Activated T-cell treated with anti-CD3 and anti-CD28 coated beads, Interleukin-2, amount 50 U/mL, for 1 hour (primary cell): ENCODE measurements at regions not wholly inside any gene's neighbourhood (a gene's known extent, or its start where the extent isn't known, plus 50 kb on each side); places are given as distances from the start of the nearest gene placed in this dataset.

Experiments used
- DNase-seq: peaks from one replicate; pipeline ENCODE4 v3.0.0-alpha.2; 2020

- DNase-seq = no peak
These were observed 541.0 kb downstream of the TNS3 start for GRCh38 chr7:47040795-47041347.

- no peak for DNase-seq
These were observed 542.0 kb downstream of the TNS3 start for GRCh38 chr7:47039904-47040303.

DNA sequence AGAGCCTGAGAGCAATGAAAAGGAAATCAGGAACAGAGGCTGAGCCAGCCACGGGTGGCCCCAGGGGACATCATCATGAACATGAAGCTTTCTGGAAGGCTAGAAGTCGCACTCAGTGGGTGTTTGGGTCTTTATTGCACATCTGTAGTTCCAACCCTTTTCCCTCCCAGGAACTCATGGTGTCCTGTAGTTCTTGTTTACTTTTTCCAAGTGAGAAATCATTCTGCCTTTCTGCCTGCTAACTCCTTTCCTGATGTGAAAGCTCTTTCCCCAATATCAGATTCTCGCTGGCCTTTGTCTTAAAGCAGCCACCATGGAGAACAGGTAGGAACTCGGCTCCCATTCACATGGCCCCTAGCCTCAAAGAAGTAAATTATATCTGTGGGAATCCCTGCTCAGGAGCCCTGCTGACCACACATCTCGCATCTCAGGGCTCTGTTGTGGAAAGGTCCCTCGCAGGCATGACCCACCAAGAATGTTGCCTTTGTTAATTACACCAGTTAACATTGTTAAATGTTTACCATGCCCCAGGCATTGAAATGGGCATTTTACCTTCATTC, 542.7 kb downstream of the TNS3 start:
- DNase-seq = no peak

- DNase-seq = no peak
These were observed 543.3 kb downstream of the TNS3 start for GRCh38 chr7:47038621-47039020.

- DNase-seq = no peak
These were observed 544.3 kb downstream of the TNS3 start for GRCh38 chr7:47037607-47038006.

DNA sequence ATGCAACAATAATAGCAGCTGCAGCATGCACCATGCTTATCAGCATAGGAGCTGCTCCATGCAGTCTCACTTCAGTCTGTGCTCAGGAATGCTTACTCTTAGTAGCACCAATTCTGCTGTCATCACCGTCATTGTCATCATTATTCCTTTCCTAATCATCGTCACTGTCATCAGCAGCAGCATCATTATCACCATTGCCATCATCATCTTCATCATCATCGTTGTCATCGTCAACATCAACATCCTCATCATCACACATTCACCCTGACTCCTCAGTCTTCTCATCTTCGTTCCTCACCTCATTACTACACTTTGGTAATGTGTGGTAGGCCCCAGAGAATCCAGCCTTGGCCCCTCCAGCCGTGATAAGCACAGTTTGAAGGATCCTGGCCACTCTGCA, 545.0 kb downstream of the TNS3 start:
- no peak for DNase-seq

GRCh38 chr7:47035522-47035921, 546.4 kb downstream of the TNS3 start:
- DNase-seq = no peak

GRCh38 chr7:47034180-47034579, 547.7 kb downstream of the TNS3 start:
- no peak for DNase-seq

GRCh38 chr7:47032536-47032908, 549.4 kb downstream of the TNS3 start:
- DNase-seq = no peak

- DNase-seq = no peak
These were observed 550.0 kb downstream of the TNS3 start for GRCh38 chr7:47031786-47032535.

DNA sequence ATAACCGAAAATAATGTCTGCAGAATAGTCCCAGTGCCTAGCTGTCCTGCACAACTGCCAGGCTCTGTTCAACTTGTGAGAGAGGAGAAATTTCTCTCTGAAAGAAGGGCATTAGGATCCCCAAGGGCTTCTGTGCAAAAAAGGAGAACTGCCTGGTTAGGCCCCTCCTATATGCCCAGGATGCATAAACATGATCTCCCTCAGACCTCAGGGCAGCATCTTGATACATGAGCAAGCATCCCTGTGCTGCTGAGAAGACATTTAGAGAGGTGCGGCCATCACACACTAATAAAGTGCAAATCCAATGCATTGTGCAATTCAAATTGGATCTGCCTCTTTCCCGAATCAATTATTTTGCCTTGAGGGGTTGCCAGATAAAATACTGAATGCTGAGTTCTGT, 553.6 kb downstream of the TNS3 start:
- DNase-seq = no peak

DNA sequence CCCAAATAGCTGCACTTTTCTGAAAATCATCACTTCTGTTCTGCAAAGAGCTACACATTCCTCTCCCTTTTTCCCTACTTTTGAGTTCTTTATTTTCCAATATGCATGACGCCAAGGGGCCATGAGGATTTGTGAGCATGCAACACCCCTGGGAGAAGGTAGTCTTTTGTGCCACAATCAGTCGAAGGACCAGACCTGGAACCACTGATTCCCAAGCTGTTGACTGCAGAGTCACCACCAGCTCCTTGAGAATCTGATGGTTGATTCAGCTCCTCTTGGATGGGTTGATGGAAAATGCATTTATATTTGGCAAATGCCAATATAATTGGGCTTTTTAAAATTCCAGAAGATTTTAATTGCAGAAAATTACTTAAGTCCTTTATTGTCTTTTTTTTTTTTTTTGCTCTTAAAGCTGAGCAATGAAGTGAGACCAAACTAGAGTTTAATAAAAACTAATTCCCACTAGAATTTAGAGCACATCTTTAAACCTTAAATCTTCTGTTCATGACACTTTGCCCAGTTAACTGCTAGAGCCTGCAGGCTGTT, 554.1 kb downstream of the TNS3 start:
- DNase-seq = no peak

DNA sequence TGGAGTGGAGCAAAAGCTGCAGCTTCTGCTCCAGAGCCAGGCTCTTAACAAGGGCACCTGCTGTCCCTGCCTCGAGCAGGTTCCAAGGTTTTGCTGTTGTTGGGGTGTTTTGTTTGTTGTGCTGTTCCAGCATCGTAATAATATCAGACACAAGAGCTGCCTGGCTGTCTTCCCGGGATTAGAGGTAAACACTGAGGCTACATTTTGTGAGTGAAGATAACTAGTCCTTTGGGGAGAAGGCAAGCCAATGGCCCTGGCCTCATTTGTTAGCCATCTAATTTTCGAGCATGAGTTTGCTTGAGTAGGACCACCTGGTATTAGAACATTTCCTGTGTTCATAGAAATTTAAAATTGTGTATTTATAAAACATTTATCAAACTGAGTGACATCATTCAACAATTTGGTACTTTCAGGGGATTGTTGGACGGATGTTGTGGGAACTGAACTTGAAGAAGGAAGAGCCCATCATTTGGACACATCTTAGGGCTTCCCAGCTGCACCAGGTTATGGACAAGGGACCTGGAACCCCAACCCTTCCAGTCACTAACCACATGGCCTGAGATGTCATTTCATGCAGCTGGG, 555.0 kb downstream of the TNS3 start:
- no peak for DNase-seq

DNA sequence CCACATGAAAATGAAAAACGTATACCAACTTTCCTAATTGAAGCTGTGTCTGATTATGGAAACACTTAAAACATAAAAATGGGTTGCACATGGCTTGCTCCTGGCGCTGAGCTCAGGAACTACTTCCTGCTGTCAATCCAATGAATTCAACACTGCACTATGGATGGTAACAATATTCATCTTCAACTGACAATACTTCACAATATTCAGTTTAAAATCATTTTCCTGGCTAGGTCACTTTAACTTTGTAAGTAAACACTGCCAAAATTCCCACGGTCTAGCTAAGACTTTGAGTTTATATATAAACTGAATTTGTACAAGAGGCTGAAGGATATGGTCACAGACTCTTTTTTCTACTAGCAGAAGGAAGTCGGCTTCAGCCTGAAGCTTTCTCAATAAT, 556.9 kb downstream of the TNS3 start:
- no peak for DNase-seq

- no peak for DNase-seq
These were observed 573.5 kb downstream of the TNS3 start for GRCh38 chr7:47008461-47008860.

GRCh38 chr7:47007471-47007870, 574.4 kb downstream of the TNS3 start:
- no peak for DNase-seq

GRCh38 chr7:47000561-47000960, 581.4 kb downstream of the TNS3 start:
- DNase-seq = no peak

- DNase-seq = no peak
These were observed 582.0 kb downstream of the TNS3 start for GRCh38 chr7:46999866-47000265.

DNA sequence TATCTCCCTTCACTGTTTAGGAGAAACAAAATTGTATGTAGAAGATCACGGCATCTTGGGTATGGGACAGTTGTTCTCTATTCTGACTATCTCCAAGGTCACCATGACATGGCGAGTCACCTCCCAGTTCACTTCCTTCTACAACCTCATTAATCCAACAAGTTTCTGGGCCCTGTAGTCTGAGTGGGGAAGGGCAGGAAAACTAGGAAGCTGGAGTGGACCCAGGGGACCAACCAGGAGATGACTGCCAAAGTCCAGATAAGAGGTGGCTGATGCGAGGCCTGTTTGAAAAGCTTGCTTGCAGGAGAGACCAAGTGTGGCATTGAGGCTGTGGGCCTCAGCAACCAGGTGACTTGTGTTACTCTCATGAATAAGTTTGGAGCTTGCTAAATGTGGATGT, 584.9 kb downstream of the TNS3 start:
- no peak for DNase-seq

DNA sequence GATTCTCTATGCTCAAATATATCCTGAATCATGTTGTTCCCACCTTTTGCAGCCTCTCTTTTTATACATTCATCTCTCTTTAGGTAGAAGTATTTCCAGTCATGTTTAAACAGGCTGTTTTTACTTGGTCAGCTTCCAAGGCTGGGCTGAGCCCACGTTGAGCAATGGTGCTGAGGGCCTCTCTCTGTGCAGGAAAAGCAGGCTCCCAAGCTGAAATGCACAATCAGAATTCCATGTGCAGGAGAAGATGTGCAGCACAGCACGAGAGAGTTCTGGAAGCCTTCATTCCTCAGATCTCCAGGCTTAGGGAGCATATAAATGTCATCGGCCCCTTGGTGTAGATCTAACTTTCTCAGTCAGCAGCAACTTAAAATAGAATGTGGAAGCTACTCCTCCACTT, 588.5 kb downstream of the TNS3 start:
- no peak for DNase-seq

DNA sequence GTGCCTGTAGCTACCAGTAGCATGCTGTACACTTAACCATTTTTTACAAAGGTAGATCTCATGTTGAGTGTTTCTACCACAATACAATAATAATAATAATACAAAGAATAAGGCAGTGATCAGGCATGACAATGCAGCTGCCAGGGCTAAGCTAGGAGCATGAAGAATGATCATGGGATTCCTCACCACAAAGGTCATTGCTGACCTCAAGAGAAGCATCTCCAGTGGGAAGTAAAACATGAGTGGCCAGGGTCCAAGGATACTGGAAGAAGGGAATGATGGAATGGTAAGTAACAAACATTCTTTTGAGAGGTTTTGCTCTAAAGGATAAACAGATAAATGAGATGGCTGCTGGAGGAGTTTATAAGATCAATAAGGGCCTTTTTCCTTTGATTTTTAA, 591.1 kb downstream of the TNS3 start:
- DNase-seq = no peak

GRCh38 chr7:46989247-46989646, 592.7 kb downstream of the TNS3 start:
- no peak for DNase-seq

DNA sequence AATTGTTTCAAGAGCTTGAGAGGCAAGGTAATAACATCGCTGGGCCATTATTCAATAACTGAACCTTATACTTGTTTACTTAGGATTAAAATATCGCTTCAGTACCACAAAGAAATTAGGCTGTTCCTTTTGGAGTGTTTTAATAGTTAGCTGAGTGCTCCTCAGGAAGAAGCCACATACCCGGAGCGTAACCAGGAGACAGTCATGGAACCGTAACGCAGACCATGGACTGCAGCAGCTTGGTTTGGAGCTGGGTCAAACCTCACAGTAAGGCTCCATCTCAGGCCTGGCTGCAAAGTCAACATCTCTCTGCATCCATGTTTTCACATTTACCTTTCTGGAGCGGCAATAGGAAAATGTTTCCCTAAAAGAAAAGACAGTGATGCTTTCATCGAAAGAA, 599.0 kb downstream of the TNS3 start:
- DNase-seq = no peak

GRCh38 chr7:46979439-46979838, 602.5 kb downstream of the TNS3 start:
- no peak for DNase-seq
